ENCODE measurements at regions not wholly inside any gene's neighbourhood (a gene's known extent, or its start where the extent isn't known, plus 50 kb on each side); places are given as distances from the start of the nearest gene placed in this dataset.

DNA sequence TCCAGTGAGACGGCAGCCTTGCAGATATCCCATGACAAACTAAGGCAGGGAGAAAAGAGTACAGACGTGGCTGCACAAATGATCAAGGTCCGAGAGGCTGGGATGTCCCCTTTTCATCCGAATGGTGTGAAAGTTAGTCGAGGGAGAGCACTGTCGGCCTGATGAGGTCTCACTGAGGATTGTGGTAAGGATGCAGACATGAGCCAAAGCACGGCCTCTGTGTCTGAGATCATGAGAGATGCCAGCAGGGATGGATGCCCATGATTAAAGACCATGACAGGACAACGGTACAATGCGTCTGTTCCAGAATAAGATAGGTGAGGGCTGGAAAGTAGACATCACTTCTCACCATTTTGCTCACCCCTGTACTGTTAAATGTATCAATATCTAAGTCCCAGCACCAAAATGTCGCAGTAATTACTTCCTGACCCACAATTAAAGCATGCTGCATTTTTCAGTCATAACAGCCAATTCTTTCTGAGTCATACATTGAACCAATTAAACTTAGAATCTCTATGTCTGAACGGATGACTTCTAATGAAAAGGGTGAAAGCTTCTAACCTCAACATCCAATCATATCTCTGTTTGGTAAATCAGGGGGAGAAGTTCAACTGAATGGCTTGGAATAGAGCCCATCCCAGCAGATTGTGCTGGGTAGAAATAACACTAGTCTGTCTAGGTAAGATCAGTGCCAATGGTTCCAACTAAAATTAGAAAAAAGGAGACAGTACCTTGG lies 249.6 kb upstream of the SOX5 start:
- DNase-seq = no peak

DNA sequence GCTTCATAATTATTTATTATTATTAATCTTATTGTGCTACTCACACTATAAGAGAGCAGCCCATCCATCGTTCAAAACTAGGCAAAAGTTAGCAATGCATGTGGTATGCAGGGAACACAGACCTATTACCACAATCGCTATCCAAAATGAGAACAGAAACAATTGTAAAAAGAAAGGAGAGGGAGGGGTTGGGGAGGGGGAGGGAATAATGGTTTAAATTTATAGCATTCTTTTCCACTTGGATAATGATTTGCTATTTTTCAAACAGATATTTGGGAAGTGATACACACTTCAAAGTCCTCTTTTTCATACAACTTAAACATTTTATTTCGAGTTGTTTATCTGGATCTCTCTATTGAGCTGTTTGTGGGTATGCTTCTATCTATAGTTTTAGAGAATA lies 248.6 kb upstream of the SOX5 start:
- DNase-seq = no peak

DNA sequence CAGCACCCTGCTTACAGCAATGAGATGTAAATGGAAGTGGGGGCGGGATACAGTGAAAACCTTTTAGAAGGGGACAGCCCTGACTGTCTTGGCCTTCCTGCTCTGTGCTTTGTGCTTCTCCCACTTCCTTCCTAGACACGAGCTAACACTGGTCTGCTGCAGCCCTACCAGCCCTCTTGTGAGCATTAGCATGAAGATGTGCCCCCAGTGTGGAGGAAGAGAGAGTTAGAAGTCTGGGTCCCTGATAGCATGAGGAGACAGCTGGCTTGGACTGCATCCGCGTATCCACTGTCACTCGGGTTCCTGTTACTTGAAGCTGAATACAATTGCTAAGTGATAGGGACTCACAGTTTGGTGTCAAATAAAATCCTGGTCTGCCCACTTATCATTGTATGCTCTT lies 248.1 kb upstream of the SOX5 start:
- DNase-seq = no peak

- DNase-seq = no peak
Measured at GRCh38 chr12:24195063-24195462, 245.6 kb upstream of the SOX5 start.

DNA sequence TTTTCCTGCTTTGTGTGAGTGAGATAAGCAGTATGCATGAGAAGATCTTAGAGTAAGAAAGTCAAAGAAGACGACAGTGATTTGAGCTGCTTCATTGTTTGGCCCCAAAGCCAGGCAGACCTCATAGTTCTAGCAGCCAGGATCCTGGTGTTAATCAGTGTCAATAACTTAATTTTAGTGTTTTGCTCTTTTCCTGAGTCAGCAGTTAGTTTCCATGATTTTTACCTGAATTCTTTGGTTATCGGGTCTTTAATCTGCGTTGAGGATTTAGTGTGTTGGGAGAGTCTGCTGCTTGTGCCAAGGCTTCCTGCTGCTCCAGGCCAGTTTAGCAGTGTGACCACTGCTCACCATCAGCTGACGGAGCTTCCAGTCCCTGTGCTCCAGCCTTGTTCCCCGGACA lies 241.6 kb upstream of the SOX5 start:
- no peak for DNase-seq

DNA sequence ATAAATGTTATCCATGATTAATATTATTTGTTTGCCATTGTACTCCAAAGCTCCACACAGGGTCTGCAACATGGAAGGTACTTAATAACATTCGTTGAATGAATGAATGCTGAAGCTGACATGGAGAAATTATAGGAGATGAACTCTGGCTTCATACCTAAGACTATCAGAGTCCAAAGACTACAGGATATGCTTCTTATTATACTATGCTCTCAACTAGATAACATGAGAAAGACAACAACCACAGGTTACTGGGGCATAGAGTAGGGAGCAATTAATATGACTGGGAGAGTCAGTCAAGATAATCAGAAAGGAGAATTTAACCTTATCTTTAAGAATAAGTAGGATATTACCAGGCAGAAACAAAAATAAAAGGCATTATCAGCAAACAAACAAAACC lies 236.3 kb upstream of the SOX5 start:
- no peak for DNase-seq

DNA sequence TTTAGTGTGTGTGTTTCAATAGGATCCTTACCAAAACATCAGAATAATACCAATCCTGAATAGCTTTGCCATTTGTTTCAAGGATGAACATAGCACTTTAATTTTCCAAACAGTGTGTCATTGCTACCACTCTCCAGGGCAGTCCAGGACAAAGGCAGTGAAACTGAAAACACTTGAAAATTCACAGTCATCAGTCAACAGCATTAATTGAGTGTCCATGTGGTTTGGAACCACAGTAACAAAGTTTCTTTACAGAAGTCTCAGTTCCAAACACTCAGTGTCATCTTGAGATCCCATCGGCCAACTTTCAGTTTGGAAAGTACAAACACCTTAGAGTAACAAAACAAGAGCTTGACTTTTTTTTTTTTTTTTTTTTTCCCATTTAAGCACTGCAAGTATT lies 228.4 kb upstream of the SOX5 start:
- no peak for DNase-seq

- no peak for DNase-seq
Measured at GRCh38 chr12:24175929-24176328, 226.5 kb upstream of the SOX5 start.

DNA sequence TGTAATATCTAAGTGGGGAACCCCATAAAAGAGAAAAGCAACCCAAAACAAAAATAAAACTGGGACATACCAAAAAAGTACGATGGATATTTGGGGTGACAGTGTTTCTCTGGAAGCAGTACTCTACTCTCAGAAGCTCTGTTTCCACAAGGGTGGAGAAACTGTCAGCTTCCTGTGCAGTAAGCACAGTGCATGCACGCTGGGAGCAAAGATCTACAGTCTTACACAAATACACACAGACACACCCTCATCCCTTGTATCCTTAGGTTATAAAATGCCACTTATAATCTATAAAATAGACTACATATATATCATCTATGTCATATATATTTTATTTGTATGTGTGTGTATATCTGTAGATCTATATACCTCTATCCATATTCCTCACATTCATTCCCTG lies 225.8 kb upstream of the SOX5 start:
- DNase-seq = no peak

- no peak for DNase-seq
Measured at GRCh38 chr12:24173067-24173466, 223.6 kb upstream of the SOX5 start.

- DNase-seq = no peak
Measured at GRCh38 chr12:24172773-24173066, 223.2 kb upstream of the SOX5 start.

DNA sequence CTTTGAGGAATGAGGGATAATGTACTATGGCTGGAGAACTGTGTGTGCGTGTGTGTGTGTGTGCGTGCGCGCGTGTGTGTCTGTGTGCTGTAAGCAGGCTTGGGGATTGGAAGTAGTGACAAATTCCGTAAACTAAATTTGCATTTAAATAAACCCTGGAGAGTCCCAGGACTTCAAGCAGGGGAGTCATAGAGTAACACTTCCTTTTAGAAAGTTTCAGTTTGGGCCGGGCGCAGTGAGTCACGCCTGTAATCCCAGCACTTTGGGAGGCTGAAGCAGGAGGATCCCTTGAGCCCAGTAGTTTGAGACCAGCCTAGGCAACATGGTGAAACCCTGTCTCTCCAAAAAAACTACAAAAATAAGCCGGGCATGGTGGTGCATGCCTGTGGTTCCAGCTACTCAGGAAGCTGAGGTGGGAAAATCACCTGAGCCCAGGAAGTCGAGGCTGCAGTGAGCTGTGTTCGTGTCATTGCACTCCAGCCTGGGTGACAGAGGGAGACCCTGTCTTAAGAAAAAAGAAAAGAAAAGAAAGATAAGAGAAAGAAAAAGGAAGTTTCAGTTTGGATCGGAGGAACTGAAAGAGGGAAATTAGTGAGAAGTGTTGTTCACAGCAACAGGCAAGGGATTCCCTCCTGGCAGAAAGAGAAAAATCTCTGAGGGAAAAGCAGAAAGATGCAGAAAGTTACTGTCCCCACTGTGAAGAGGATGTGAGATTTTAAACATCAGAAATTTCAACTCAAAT lies 222.7 kb upstream of the SOX5 start:
- no peak for DNase-seq

DNA sequence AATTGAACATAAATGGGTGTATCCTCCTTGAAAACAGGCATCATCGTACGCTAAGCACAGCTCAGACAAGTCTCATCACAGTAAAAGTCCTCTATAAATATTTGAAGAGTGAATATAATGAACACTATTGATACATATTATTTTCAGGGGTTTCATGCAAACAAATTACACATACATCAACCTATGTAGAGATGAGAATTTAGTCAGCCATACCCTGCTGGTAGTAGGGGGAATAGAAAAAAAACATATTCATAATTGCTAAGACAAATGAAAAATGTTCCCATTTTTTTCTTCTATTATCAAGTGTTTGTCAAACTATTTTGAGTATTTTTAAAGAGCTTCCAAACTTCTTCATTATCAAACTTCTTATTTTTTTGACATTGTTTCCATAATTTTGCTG lies 205.6 kb upstream of the SOX5 start:
- no peak for DNase-seq

- DNase-seq = no peak
Measured at GRCh38 chr12:24153079-24153478, 203.6 kb upstream of the SOX5 start.

- no peak for DNase-seq
Measured at GRCh38 chr12:24152270-24152669, 202.8 kb upstream of the SOX5 start.

DNA sequence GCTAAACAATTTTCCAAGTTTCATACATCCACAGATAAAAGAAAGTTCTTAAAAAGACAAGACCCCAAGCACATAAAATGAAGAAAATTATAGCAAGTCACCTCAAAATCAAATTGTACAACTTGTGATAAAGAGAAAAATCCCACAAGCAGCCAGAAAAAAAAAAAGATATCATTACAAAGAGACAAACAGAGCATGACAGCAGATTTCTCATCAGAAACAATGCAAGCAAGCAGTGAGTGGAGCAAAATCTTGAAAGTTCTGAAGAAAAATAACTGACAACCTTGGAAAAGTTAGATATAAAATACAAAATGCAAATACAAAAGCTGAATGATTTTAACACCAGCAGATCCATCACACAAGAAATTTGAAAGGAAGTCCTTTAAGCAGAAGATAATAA lies 194.5 kb upstream of the SOX5 start:
- DNase-seq = no peak

DNA sequence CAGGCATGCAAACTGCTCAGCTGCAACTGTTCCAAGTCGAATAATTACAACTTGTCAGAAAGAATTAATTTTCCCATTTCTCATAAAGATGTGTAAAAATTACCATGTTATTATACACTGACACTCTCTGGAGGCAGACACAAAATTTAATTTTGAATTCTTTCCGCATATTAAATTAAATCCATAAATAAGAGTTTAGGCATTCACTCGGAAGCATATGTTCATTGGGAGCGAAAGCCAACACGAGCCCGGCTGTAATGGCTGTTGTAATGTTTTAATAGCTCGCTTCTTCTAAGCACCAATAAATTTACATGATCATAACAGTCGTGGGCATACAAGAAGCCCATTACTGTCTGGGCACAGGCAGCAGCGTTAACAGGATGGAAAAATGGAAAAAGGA lies 189.6 kb upstream of the SOX5 start:
- no peak for DNase-seq

DNA sequence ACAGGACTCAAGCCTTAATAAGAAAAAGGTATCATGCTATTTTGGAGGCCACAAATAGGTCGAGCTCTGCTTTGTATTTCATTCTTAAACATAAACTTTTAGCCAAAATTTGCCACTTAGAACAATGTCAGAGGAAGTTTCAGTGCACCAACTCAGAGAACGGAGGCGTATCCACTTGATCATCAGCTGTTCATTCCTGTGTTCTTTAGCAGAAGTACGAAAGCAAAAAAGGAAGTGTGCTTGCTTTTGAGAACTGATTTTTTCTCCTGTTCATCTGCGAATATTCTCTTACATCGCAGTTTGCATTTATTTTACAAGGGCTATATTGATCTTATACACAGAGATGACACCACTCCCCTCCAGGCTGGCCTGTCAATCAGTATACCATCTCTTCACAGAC lies 188.6 kb upstream of the SOX5 start:
- peak; percentile 25 for DNase-seq

DNA sequence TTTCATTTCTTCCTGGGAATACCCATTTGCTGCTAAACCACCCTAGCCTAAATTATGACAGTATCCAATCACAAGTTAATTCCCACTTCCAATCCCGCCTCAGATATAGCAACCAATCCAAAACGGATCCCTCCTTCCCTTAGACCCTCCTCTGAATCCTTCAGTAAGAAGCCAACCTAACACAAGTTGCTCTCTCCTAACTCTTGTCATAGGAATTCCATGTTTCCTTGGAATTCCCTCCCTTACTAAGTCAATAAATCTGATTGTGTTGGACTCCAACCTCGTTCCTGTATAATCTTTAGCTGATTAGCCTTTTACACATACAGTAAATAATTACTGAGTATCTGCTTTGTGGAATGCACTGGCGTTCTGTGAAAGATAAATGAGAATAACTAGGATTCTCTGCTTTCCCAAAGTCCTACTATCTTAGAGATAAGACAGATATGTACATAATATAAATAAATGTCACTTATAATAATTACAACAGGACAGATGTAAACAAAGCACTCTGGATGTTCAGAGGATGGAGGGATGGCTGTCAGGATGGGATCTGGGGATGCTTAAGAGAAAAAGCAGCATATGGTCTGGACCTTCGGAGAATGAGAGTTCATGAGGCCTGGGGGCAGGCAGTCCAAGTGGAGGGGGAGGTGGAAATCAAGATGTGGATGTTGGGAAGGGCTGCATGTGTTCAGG lies 185.8 kb upstream of the SOX5 start:
- DNase-seq = no peak

DNA sequence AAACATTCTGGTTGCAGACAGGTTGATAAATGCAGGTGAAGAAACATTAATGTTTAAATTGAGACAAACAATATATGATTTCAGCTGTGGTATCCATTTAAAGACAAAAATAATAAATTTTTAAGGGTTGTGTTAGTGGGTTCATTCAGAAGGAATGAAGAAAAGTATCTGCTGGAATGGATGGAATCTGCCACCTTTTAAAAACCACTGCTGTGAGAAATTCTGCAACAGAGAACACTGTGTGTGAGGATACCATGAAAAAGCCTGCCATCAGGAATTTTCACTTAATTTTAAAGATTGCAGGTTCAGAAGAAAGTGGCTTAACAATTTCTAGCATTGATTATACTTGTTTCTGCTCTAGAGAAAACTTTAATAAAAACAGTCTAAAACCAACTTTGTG lies 184.6 kb upstream of the SOX5 start:
- no peak for DNase-seq

DNA sequence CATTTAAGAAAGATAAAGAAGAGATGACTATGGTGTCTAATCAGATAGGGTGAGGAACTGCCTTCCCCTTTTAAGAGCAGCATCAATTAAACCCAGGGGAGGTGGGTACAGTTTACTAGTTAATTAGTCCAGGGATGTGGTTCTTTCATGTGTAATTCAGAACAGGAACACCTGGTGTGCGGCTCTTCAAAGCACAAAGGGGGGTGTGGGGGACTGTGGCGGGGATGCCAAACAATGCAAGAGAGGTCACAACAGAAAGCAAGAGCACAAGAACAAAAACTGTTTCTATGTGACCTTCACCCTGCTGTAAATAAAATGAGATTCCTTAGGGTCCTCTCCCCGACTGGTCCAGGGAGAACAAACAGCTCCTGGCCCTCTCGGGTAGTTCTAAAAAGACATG lies 183.9 kb upstream of the SOX5 start:
- DNase-seq = no peak

GRCh38 chr12:24127919-24128721 lies 178.7 kb upstream of the SOX5 start:
- no peak for DNase-seq

GRCh38 chr12:24125280-24125679 lies 175.8 kb upstream of the SOX5 start:
- DNase-seq = no peak

DNA sequence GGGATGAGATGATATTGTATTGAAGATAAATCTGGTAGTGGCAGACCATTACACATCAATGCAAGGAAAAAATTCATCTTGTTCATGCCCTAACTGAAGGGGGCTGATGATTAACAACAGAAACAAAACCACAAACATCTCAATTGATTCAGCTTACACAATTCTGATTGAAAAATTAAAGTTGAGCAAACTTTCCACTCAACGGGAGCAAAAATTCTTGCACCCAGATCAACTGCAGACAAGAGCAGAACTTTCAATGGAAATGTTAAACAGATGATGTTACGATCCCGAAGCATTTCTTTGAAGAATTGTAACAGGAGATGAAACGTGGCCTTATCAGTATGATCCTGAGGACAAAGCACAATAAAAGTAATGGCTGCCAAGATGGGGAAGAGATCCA lies 172.4 kb upstream of the SOX5 start:
- no peak for DNase-seq

All from hematopoietic multipotent progenitor cell treated with erythropoietin and hydrocortisone succinate and interleukin-3 and kit ligand, for 4 days (in vitro differentiated cells).